Ishikawa (cell line): ENCODE measurements at regions not wholly inside any gene's neighbourhood (a gene's known extent, or its start where the extent isn't known, plus 50 kb on each side); places are given as distances from the start of the nearest gene placed in this dataset.

Experiments used
- CEBPB ChIP-seq: IDR thresholded peaks from 2 replicates; pipeline ENCODE4 v1.6.1; 2012
- CREB1 ChIP-seq: IDR thresholded peaks from 2 replicates; pipeline ENCODE4 v1.6.1; 2012; ENCODE audit warnings: low read depth
- EGR1 ChIP-seq: IDR thresholded peaks from 2 replicates; pipeline ENCODE4 v1.6.1; 2012
- EP300 ChIP-seq: IDR thresholded peaks from 2 replicates; pipeline ENCODE4 v1.6.1; 2012; ENCODE audit warnings: borderline replicate concordance
- FOXM1 ChIP-seq: IDR thresholded peaks from 2 replicates; pipeline ENCODE4 v1.6.1; 2012; ENCODE audit warnings: low read depth, borderline replicate concordance
- NFIC ChIP-seq: IDR thresholded peaks from 2 replicates; pipeline ENCODE4 v1.6.1; 2012
- RAD21 ChIP-seq: IDR thresholded peaks from 2 replicates; pipeline ENCODE4 v1.6.1; 2012; ENCODE audit warnings: low read depth
- TAF1 ChIP-seq: IDR thresholded peaks from 2 replicates; pipeline ENCODE4 v1.6.1; 2012; ENCODE audit warnings: low read depth, mild to moderate bottlenecking
- TCF12 ChIP-seq: IDR thresholded peaks from 2 replicates; pipeline ENCODE4 v1.6.1; 2012; ENCODE audit warnings: low read depth
- TEAD4 ChIP-seq: IDR thresholded peaks from 2 replicates; pipeline ENCODE4 v1.6.1; 2012
- YY1 ChIP-seq: IDR thresholded peaks from 2 replicates; pipeline ENCODE4 v1.6.1; 2012; ENCODE audit warnings: low read depth
- ZBTB7A ChIP-seq: IDR thresholded peaks from 2 replicates; pipeline ENCODE4 v1.6.1; 2012; ENCODE audit warnings: low read depth
- TF ChIP-seq, protein P1 (sequence below): IDR thresholded peaks from 2 replicates; pipeline ENCODE4 v1.6.1; 2012
- TF ChIP-seq, protein P2 (sequence below): IDR thresholded peaks from 2 replicates; pipeline ENCODE4 v1.6.1; 2012; ENCODE audit warnings: low read depth, mild to moderate bottlenecking
- TF ChIP-seq, protein P3 (sequence below): IDR thresholded peaks from 2 replicates; pipeline ENCODE4 v1.6.1; 2012

DNA sequence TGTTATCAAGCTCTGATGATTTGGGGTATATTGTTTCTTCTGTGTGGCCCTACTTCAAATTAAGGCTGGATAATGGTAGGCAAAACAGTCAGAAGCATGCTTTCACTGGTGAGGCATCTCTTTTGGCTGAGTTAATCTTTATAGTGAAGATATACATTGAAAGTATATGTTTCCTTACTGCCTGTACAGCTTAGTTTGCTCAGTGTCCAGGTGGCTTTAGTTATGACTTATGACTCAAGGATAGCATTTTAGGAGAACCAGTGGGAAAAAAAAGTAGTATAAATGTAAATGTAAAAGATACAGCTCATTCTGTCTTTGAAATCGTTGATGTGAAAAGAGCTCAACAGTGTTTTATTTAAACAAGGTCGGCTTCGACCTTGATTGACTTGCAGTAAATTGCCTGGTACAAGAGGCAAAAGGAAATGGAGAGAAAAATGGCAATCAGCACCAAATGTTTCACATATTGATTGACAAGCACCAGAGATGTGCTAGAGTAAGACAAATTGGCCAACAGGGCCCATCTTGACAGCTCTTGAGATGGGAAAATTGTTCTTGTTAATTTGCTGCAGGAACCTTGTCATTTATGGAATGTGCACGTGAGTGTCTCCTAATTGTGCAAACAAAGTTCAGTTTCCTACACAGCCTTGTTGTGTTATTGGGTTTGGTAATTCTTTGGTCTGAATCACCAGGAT lies 447.4 kb upstream of the WWC1 start:
- no peak for TF ChIP-seq ZBTB7A
- TF ChIP-seq EP300: no peak
- no peak for TF ChIP-seq EGR1
- no peak for TF ChIP-seq TAF1
- TF ChIP-seq, protein P1, sequence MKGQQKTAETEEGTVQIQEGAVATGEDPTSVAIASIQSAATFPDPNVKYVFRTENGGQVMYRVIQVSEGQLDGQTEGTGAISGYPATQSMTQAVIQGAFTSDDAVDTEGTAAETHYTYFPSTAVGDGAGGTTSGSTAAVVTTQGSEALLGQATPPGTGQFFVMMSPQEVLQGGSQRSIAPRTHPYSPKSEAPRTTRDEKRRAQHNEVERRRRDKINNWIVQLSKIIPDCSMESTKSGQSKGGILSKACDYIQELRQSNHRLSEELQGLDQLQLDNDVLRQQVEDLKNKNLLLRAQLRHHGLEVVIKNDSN: no peak
- TF ChIP-seq RAD21: no peak
- TF ChIP-seq, protein P2, sequence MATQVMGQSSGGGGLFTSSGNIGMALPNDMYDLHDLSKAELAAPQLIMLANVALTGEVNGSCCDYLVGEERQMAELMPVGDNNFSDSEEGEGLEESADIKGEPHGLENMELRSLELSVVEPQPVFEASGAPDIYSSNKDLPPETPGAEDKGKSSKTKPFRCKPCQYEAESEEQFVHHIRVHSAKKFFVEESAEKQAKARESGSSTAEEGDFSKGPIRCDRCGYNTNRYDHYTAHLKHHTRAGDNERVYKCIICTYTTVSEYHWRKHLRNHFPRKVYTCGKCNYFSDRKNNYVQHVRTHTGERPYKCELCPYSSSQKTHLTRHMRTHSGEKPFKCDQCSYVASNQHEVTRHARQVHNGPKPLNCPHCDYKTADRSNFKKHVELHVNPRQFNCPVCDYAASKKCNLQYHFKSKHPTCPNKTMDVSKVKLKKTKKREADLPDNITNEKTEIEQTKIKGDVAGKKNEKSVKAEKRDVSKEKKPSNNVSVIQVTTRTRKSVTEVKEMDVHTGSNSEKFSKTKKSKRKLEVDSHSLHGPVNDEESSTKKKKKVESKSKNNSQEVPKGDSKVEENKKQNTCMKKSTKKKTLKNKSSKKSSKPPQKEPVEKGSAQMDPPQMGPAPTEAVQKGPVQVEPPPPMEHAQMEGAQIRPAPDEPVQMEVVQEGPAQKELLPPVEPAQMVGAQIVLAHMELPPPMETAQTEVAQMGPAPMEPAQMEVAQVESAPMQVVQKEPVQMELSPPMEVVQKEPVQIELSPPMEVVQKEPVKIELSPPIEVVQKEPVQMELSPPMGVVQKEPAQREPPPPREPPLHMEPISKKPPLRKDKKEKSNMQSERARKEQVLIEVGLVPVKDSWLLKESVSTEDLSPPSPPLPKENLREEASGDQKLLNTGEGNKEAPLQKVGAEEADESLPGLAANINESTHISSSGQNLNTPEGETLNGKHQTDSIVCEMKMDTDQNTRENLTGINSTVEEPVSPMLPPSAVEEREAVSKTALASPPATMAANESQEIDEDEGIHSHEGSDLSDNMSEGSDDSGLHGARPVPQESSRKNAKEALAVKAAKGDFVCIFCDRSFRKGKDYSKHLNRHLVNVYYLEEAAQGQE: no peak
- TF ChIP-seq NFIC: no peak
- TF ChIP-seq FOXM1: no peak
- TF ChIP-seq YY1: no peak
- no peak for TF ChIP-seq TCF12

DNA sequence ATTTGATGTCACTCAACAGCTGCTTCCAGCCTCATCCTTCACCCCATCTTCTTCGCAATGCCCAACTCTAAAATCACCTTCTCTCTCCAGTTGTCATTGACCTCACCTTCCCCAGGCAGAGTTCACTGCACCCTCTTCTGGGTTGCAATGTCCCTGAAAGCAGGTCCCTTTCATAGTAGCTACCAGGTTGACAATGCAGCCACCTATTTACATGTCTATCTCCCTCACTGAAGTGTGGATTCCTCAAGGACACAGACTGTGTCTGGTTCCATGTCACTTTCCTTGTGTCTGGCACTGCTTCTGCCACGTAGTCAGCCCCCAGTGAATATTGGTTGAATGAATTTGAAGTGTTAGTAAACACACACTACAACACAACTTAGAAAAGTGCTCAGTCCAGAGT lies 445.5 kb upstream of the WWC1 start:
- TF ChIP-seq RAD21 (no peak), TAF1 (no peak), CREB1 (no peak), TCF12 (no peak), NFIC (no peak)
- TF ChIP-seq, protein P1: no peak
- TF ChIP-seq, protein P3, sequence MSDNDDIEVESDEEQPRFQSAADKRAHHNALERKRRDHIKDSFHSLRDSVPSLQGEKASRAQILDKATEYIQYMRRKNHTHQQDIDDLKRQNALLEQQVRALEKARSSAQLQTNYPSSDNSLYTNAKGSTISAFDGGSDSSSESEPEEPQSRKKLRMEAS: no peak

DNA sequence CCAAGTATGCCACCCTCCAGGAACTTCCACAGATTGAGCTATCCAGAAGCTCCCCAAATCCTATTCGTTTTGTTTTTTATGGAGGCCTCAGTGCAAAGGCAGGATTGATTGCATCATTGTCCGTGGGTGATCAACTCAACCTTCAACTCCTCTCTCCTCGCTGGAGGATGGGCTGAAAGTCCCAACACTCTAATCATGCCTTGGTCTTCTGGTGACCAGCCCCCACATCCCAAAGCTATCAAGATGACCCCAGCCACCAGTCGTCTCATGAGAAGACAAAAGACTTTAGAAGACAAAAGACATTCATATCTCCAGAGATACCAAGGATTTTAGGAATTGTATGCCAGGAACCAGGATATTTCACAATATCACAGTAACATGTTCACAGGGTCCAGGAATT lies 441.6 kb upstream of the WWC1 start:
- TF ChIP-seq CEBPB: no peak
- no peak for TF ChIP-seq ZBTB7A
- no peak for TF ChIP-seq YY1
- TF ChIP-seq, protein P3: no peak
- TF ChIP-seq, protein P2: no peak
- no peak for TF ChIP-seq NFIC
- no peak for TF ChIP-seq CREB1
- TF ChIP-seq, protein P1: no peak
- TF ChIP-seq TAF1: no peak
- no peak for TF ChIP-seq TEAD4
- TF ChIP-seq FOXM1: no peak
- no peak for TF ChIP-seq EP300

DNA sequence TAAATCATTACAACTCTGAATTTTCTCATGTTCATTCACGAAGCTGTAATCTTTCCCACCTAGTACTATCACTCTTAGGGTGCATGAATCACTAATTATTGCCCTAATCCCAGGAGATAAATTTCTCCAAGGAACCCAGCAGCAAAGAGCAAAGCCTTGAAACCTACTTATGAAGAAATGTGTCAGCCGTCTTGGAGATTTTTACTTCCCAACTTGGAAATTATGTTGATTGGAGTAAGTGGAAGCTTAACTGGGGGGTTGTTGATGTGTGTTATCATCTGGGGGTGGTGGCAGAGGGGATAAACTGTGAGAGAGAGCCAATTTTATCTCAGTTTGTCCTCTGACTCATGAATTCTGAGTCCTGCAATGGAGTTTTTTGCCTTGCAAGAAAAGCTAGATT lies 440.5 kb upstream of the WWC1 start:
- no peak for TF ChIP-seq EP300

DNA sequence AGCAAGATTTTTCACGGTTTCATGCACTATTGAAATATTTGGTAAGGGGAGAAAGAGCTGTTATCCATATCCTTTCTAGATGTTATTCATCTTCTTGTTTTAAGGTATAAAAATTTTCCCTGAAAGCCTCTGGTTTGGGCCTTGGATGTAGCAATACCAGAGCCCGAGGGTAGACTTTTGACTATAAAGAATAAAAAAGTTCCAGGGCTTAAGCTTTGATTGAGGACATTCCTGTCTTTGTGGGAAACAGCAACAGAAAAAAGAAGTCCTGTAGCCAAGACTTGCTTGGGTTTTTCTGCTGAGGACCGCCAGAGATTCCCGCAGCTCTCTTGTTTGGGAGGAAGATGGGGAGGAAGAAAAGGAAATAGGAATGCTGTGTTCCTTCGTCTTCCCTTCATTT lies 440.0 kb upstream of the WWC1 start:
- no peak for TF ChIP-seq RAD21
- TF ChIP-seq ZBTB7A: no peak
- no peak for TF ChIP-seq EGR1
- no peak for TF ChIP-seq CEBPB
- TF ChIP-seq, protein P1: no peak
- TF ChIP-seq FOXM1: no peak
- TF ChIP-seq, protein P2: no peak
- TF ChIP-seq YY1: no peak
- no peak for TF ChIP-seq TCF12
- TF ChIP-seq NFIC: no peak
- no peak for TF ChIP-seq TEAD4
- TF ChIP-seq CREB1: no peak
- TF ChIP-seq, protein P3: no peak
- TF ChIP-seq TAF1: no peak
- TF ChIP-seq EP300: no peak
